DND-41 (cell line): ENCODE measurements at regions not wholly inside any gene's neighbourhood (a gene's known extent, or its start where the extent isn't known, plus 50 kb on each side); places are given as distances from the start of the nearest gene placed in this dataset.

Experiments used
- ATAC-seq: fragments of 200-7000 bp; cut with Tn5 transposase; 3 replicates; pipeline ENCODE4 v1.9.1; 2021; ENCODE audit warnings: low read depth; ENCODE audit not compliant: insufficient read depth
- DNase-seq: peaks from one replicate; pipeline ENCODE4 v3.0.0-alpha.2; 2020
- H2AFZ ChIP-seq: 2 replicates; pipeline ENCODE4 v1.6.0; 2012; ENCODE audit warnings: low read depth, low read length
- H3K27ac ChIP-seq: 2 replicates; pipeline ENCODE4 v1.5.1; 2012; ENCODE audit warnings: low read length, inconsistent platforms
- H3K27me3 ChIP-seq: fragments of 200-600 bp; sonication (generic); 2 replicates; pipeline ENCODE4 v1.6.0; 2012; ENCODE audit warnings: low read length, mild to moderate bottlenecking, inconsistent platforms; ENCODE audit not compliant: insufficient read depth, poor library complexity
- H3K36me3 ChIP-seq: 2 replicates; pipeline ENCODE4 v1.5.1; 2012; ENCODE audit warnings: low read length, inconsistent platforms; ENCODE audit not compliant: insufficient read depth
- H3K4me1 ChIP-seq: 2 replicates; pipeline ENCODE4 v1.5.1; 2012; ENCODE audit warnings: mild to moderate bottlenecking, low read length; ENCODE audit not compliant: insufficient read depth
- H3K4me2 ChIP-seq: 2 replicates; pipeline ENCODE4 v1.6.0; 2012; ENCODE audit warnings: mild to moderate bottlenecking, moderate library complexity, low read length, inconsistent platforms; ENCODE audit not compliant: insufficient read depth
- H3K4me3 ChIP-seq, 2 experiments: fragments of 200-600 bp in 1 of 2; shearing (Covaris generic) in 1 of 2; 2 replicates each; pipeline ENCODE4 v1.5.1; 2012 to 2016; ENCODE audit warnings: inconsistent platforms in 2 of 2, low read length in 2 of 2, mild to moderate bottlenecking in 2 of 2, low read depth in 1 of 2, moderate library complexity in 1 of 2
- H3K79me2 ChIP-seq: 2 replicates; pipeline ENCODE4 v1.6.0; 2012; ENCODE audit warnings: low read length, inconsistent platforms; ENCODE audit not compliant: insufficient read depth
- H3K9ac ChIP-seq: 2 replicates; pipeline ENCODE4 v1.6.0; 2012; ENCODE audit warnings: low read depth, mild to moderate bottlenecking, inconsistent platforms, low read length, moderate library complexity
- H3K9me3 ChIP-seq: 2 replicates; pipeline ENCODE4 v1.5.1; 2012; ENCODE audit warnings: low read length, moderate library complexity, mild to moderate bottlenecking, inconsistent platforms; ENCODE audit not compliant: insufficient read depth, severe bottlenecking
- H4K20me1 ChIP-seq: 2 replicates; pipeline ENCODE4 v1.6.0; 2012; ENCODE audit warnings: low read length; ENCODE audit not compliant: insufficient read depth
- EZH2 ChIP-seq: IDR thresholded peaks from 3 replicates; pipeline ENCODE4 v1.6.1; 2012; ENCODE audit warnings: borderline replicate concordance, low read depth, mild to moderate bottlenecking, moderate library complexity, low read length, inconsistent platforms; ENCODE audit not compliant: severe bottlenecking
- TF ChIP-seq, protein P1 (sequence below): IDR thresholded peaks from 2 replicates; pipeline ENCODE4 v1.5.1; 2012; ENCODE audit warnings: borderline replicate concordance, low read length, moderate library complexity, mild to moderate bottlenecking; ENCODE audit not compliant: poor library complexity, severe bottlenecking; ENCODE audit errors: extremely low read depth

DNA sequence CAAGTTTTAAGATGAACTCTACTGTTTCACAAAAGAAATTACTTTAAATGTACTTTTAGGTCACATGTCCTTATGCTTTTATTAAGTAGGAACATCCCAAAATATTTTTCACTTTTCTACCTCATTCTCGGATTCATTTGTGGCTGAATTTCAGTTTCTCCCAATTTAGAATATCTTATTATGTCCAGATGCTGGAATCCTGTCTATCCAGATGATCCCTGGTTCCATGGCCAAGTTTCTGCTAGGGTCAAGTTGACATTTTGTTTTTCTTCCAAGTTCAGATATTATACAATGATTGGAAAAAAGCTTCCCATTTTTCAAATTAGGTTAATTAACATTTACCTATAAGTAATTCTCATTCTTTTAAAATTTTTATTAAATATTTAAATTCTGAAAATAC, 181.8 kb upstream of the SLC16A7 start:
- no peaks in the 10 kb centered on the region for H3K36me3 ChIP-seq
- DNase-seq (no peak), ATAC-seq (no peak)
- no peak overlapping the region for H3K9ac ChIP-seq
- H3K27ac ChIP-seq = no peak overlapping the region
- peaks cover 4% of the 10 kb centered on the region for H3K27me3 ChIP-seq
- TF ChIP-seq EZH2 = no peak
- TF ChIP-seq, protein P1, sequence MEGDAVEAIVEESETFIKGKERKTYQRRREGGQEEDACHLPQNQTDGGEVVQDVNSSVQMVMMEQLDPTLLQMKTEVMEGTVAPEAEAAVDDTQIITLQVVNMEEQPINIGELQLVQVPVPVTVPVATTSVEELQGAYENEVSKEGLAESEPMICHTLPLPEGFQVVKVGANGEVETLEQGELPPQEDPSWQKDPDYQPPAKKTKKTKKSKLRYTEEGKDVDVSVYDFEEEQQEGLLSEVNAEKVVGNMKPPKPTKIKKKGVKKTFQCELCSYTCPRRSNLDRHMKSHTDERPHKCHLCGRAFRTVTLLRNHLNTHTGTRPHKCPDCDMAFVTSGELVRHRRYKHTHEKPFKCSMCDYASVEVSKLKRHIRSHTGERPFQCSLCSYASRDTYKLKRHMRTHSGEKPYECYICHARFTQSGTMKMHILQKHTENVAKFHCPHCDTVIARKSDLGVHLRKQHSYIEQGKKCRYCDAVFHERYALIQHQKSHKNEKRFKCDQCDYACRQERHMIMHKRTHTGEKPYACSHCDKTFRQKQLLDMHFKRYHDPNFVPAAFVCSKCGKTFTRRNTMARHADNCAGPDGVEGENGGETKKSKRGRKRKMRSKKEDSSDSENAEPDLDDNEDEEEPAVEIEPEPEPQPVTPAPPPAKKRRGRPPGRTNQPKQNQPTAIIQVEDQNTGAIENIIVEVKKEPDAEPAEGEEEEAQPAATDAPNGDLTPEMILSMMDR = no peak
- H3K4me3 ChIP-seq = no peak overlapping the region
- H3K9me3 ChIP-seq = no peaks in the 10 kb centered on the region
- no peaks in the 10 kb centered on the region for H3K4me1 ChIP-seq
- H3K79me2 ChIP-seq = no peaks in the 10 kb centered on the region
- H4K20me1 ChIP-seq = no peaks in the 10 kb centered on the region
- H2AFZ ChIP-seq = no peak overlapping the region
- H3K4me2 ChIP-seq = no peak overlapping the region

DNA sequence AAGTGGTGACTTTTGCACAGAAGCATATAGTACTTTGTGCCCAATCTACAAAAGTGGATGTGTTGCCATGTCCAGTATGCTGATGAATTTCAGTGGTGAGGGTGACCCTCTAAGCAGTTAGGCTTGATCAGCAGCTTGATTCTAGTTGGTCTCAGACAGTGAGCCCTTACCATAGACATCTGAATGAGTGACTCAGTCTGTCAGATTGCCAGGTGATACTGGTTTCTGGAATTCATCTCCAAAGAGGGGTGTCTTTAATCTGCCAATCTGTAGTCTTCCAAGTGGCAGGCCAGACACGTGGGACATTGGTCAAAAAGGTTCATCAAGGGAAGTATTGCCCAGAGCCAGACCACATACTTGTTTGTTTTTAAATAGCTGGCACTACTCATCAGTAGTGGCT, 187.4 kb upstream of the SLC16A7 start:
- H4K20me1 ChIP-seq = no peaks in the 10 kb centered on the region
- no peaks in the 10 kb centered on the region for H3K79me2 ChIP-seq
- no peak overlapping the region for H3K9ac ChIP-seq
- no peak overlapping the region for H3K4me3 ChIP-seq
- no peaks in the 10 kb centered on the region for H3K4me1 ChIP-seq
- H2AFZ ChIP-seq = no peak overlapping the region
- peaks cover 4% of the 10 kb centered on the region for H3K27me3 ChIP-seq
- no peak for TF ChIP-seq EZH2
- H3K4me2 ChIP-seq = no peak overlapping the region
- H3K9me3 ChIP-seq = no peaks in the 10 kb centered on the region
- H3K36me3 ChIP-seq = no peaks in the 10 kb centered on the region
- no peak for ATAC-seq
- no peak for DNase-seq
- no peak overlapping the region for H3K27ac ChIP-seq

DNA sequence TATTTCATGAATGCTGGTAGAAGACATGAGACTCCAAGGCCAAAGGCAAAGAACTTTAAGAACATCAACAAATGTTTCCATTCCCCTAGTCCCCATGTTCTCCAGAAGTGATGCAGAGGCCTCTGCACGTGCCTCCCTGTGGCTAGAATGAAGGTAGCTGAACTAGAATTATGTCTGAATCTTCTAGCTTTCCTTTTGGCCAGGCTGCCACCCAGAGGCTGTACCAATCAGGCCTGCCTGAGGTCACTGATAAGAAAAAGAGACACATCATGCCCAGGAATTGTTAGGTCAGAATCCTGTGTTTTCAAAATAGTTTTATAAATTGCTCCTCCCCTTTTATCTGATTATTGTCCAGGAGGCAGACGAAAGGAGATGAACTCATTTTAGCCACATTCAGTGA, 188.0 kb upstream of the SLC16A7 start:
- no peak for DNase-seq
- H3K4me1 ChIP-seq = no peaks in the 10 kb centered on the region
- H3K9me3 ChIP-seq = no peaks in the 10 kb centered on the region
- H3K4me3 ChIP-seq = no peak overlapping the region
- TF ChIP-seq EZH2 = no peak
- TF ChIP-seq, protein P1 = no peak
- ATAC-seq = no peak
- no peak overlapping the region for H3K27ac ChIP-seq
- H2AFZ ChIP-seq = no peak overlapping the region
- no peak overlapping the region for H3K4me2 ChIP-seq
- no peaks in the 10 kb centered on the region for H3K36me3 ChIP-seq
- peaks cover 4% of the 10 kb centered on the region for H3K27me3 ChIP-seq
- no peak overlapping the region for H3K9ac ChIP-seq
- H3K79me2 ChIP-seq = no peaks in the 10 kb centered on the region
- H4K20me1 ChIP-seq = no peaks in the 10 kb centered on the region

DNA sequence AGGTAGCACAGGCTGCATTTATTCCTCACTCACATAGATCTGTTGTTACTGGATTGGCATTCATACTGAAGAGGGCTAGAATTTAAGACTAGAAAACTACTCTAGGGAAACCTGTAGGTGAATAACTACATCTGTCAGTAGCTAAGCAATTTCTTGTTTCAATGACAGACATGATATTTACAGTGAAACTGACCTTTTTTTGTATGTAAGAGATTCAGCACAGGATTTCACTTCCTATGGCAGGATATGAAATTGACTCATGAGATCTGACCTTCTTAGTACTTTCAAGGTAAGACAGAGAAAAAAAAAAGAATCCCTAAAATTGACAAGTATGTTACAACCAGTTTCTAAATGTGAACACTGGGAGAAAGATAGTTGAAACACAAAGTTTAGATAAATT, 189.8 kb upstream of the SLC16A7 start:
- Histone ChIP-seq H3K4me2 (no peak overlapping the region), H3K4me3 (no peak overlapping the region), H3K9me3 (no peaks in the 10 kb centered on the region), H3K9ac (no peak overlapping the region), H4K20me1 (no peaks in the 10 kb centered on the region), H3K36me3 (no peaks in the 10 kb centered on the region), H3K79me2 (no peaks in the 10 kb centered on the region), H3K4me1 (no peaks in the 10 kb centered on the region), H3K27ac (no peak overlapping the region), H2AFZ (no peak overlapping the region), H3K27me3 (peaks cover 4% of the 10 kb centered on the region)
- no peak for ATAC-seq
- no peak for TF ChIP-seq EZH2
- TF ChIP-seq, protein P1 = no peak
- DNase-seq = no peak
